Epithelial cell of esophagus (primary cell): ENCODE measurements at regions not wholly inside any gene's neighbourhood (a gene's known extent, or its start where the extent isn't known, plus 50 kb on each side); places are given as distances from the start of the nearest gene placed in this dataset.
A peak's percentile ranks its signal among the peaks of the same experiment; 100 is the strongest.

ENCODE experiments used
- DNase-seq: peaks from one replicate; pipeline ENCODE4 v3.0.0; 2010; ENCODE audit warnings: low read depth
- H3K4me3 ChIP-seq: 2 replicates; pipeline ENCODE4 v1.5.1; 2011; ENCODE audit warnings: mild to moderate bottlenecking, low read length, control low read depth
- CTCF ChIP-seq: IDR thresholded peaks from 2 replicates; pipeline ENCODE4 v1.5.1; 2011; ENCODE audit warnings: low read depth, mild to moderate bottlenecking, low read length, control low read depth, inconsistent platforms; ENCODE audit not compliant: insufficient read depth; ENCODE audit errors: missing control alignments

- H3K4me3 ChIP-seq = no peak overlapping the region
- no peak for DNase-seq
- no peak for TF ChIP-seq CTCF
These were observed 982.5 kb upstream of the CDH8 start for GRCh38 chr16:63018581-63019223.

- TF ChIP-seq CTCF = no peak
- no peak for DNase-seq
- H3K4me3 ChIP-seq = no peak overlapping the region
These were observed 972.5 kb upstream of the CDH8 start for GRCh38 chr16:63008688-63009087.

GRCh38 chr16:63005356-63005755, 969.1 kb upstream of the CDH8 start:
- no peak overlapping the region for H3K4me3 ChIP-seq
- TF ChIP-seq CTCF = no peak
- DNase-seq = no peak

GRCh38 chr16:62989480-62989879, 953.2 kb upstream of the CDH8 start:
- H3K4me3 ChIP-seq = no peak overlapping the region
- no peak for TF ChIP-seq CTCF
- DNase-seq = no peak

GRCh38 chr16:62985722-62986121, 949.5 kb upstream of the CDH8 start:
- no peak for DNase-seq
- no peak overlapping the region for H3K4me3 ChIP-seq
- no peak for TF ChIP-seq CTCF

GRCh38 chr16:62978451-62978850, 942.2 kb upstream of the CDH8 start:
- DNase-seq = peak; percentile 62
- TF ChIP-seq CTCF = no peak
- no peak overlapping the region for H3K4me3 ChIP-seq

- TF ChIP-seq CTCF = no peak
- no peak overlapping the region for H3K4me3 ChIP-seq
- DNase-seq = peak; percentile 85
These were observed 941.6 kb upstream of the CDH8 start for GRCh38 chr16:62977876-62978275.
